ENCODE measurements at regions not wholly inside any gene's neighbourhood (a gene's known extent, or its start where the extent isn't known, plus 50 kb on each side); places are given as distances from the start of the nearest gene placed in this dataset.
"Not testable (repeated sequence)": the region's sequence is repeated elsewhere in the genome, so short reads cannot be mapped to it uniquely, and the experiment has no call there.

- H3K79me2 ChIP-seq (ENCODE audit: control insufficient read depth in 1 of 2, insufficient read depth in 2 of 2, low read length in 2 of 2); H3K14ac ChIP-seq (ENCODE audit: insufficient read length); H3K4me1 ChIP-seq (replicated peaks in 1 of 4; ENCODE audit: control insufficient read depth in 3 of 4, insufficient read depth in 4 of 4, low read length in 3 of 4); H3K23ac ChIP-seq (ENCODE audit: insufficient read length); H3K79me1 ChIP-seq (ENCODE audit: low read depth, low read length); H4K5ac ChIP-seq (ENCODE audit: insufficient read length, low read depth, low read length); H2AFZ ChIP-seq (ENCODE audit: low read length); H4K8ac ChIP-seq (ENCODE audit: extremely low read depth, insufficient read depth, low read length); H3K23me2 ChIP-seq (ENCODE audit: low read depth, low read length); H3K9ac ChIP-seq (replicated peaks in 1 of 4; ENCODE audit: extremely low read depth in 1 of 4, low read depth in 3 of 4, low read length in 3 of 4); H2BK15ac ChIP-seq (ENCODE audit: low read length); FAIRE-seq; H3K4me3 ChIP-seq (ENCODE audit: extremely low read depth in 1 of 4, insufficient read depth in 2 of 4, low read depth in 3 of 4, low read length in 4 of 4); H3K36me3 ChIP-seq (ENCODE audit: control insufficient read depth in 2 of 4, insufficient read depth in 4 of 4, low read length in 3 of 4); H3K18ac ChIP-seq (ENCODE audit: extremely low read depth, low read length); H2BK5ac ChIP-seq (ENCODE audit: low read depth, low read length); H2AK5ac ChIP-seq (ENCODE audit: low read depth, low read length); H3K27ac ChIP-seq (ENCODE audit: low read depth, low read length); H3K4me2 ChIP-seq (ENCODE audit: insufficient read depth in 1 of 2, low read depth in 2 of 2, low read length in 2 of 2); H2BK120ac ChIP-seq (replicated peaks; ENCODE audit: low read depth, low read length); H4K20me1 ChIP-seq (replicated peaks in 1 of 2; ENCODE audit: control insufficient read depth in 1 of 2, insufficient read depth in 2 of 2, low read length in 2 of 2); H2BK12ac ChIP-seq (ENCODE audit: low read depth, low read length); H4K91ac ChIP-seq (replicated peaks; ENCODE audit: insufficient read length, low read length); H3K4ac ChIP-seq (replicated peaks; ENCODE audit: insufficient read length, low read depth, low read length); H3K56ac ChIP-seq (replicated peaks; ENCODE audit: insufficient read length, low read depth, low read length); H3K27me3 ChIP-seq (replicated peaks in 1 of 4; ENCODE audit: control insufficient read depth in 3 of 4, extremely low read depth in 1 of 4, insufficient read depth in 3 of 4, low read length in 3 of 4); DNase-seq (ENCODE audit: low read depth in 1 of 2, low spot score in 2 of 2); H2BK20ac ChIP-seq (ENCODE audit: low read length); POLR2A ChIA-PET (ENCODE audit: partially characterized antibody): not testable (repeated sequence)
- 87% methylated on average over 3 of the region's 3 CpGs; no CpG with 5 or more reads in 1 of the 2 experiments for WGBS, 2 experiments (ENCODE audit: extremely low coverage in 1 of 2, insufficient coverage in 1 of 2, insufficient read length in 1 of 2, insufficient replicate concordance in 2 of 2, low coverage in 1 of 2, low lambda C conversion rate in 2 of 2, missing lambda C conversion rate in 1 of 2)
- peaks cover 6 to 32% of the 10 kb centered on the region in 2 experiments; a peak in 2 of 4 replicates for H3K9me3 ChIP-seq (ENCODE audit: insufficient read depth in 2 of 2, low read depth in 1 of 2, low read length in 1 of 2)
- CTCF ChIA-PET (ENCODE audit: partially characterized antibody), result interaction anchor here (1.2 kb wide), 1 partner anchor 125 kb away, joined by 3 read pairs; no protein-coding TSS in a partner anchor
These were observed 152.3 kb upstream of the CCZ1B start for GRCh38 chr7:6978326-6978725.

GRCh38 chr7:6979456-6979855 lies 153.4 kb upstream of the CCZ1B start:
- POLR2A ChIA-PET (ENCODE audit: partially characterized antibody); H2AK5ac ChIP-seq (ENCODE audit: low read depth, low read length): not testable (repeated sequence)

More at GRCh38 chr7:6979456-6979855, 153.4 kb upstream of the CCZ1B start:
- H3K14ac ChIP-seq (ENCODE audit: insufficient read length); H3K79me1 ChIP-seq (ENCODE audit: low read depth, low read length); H4K8ac ChIP-seq (ENCODE audit: extremely low read depth, insufficient read depth, low read length); H4K5ac ChIP-seq (ENCODE audit: insufficient read length, low read depth, low read length); H3K36me3 ChIP-seq (ENCODE audit: control insufficient read depth in 2 of 4, insufficient read depth in 4 of 4, low read length in 3 of 4); H2BK120ac ChIP-seq (replicated peaks; ENCODE audit: low read depth, low read length); H2AFZ ChIP-seq (ENCODE audit: low read length); H3K23ac ChIP-seq (ENCODE audit: insufficient read length); H4K20me1 ChIP-seq (replicated peaks in 1 of 2; ENCODE audit: control insufficient read depth in 1 of 2, insufficient read depth in 2 of 2, low read length in 2 of 2); H3K27me3 ChIP-seq (replicated peaks in 1 of 4; ENCODE audit: control insufficient read depth in 3 of 4, extremely low read depth in 1 of 4, insufficient read depth in 3 of 4, low read length in 3 of 4); H3K4me1 ChIP-seq (replicated peaks in 1 of 4; ENCODE audit: control insufficient read depth in 3 of 4, insufficient read depth in 4 of 4, low read length in 3 of 4); H3K4ac ChIP-seq (replicated peaks; ENCODE audit: insufficient read length, low read depth, low read length); H3K27ac ChIP-seq (ENCODE audit: low read depth, low read length); H3K18ac ChIP-seq (ENCODE audit: extremely low read depth, low read length); H2BK12ac ChIP-seq (ENCODE audit: low read depth, low read length); H3K4me3 ChIP-seq (ENCODE audit: extremely low read depth in 1 of 4, insufficient read depth in 2 of 4, low read depth in 3 of 4, low read length in 4 of 4); FAIRE-seq; DNase-seq (ENCODE audit: low read depth in 1 of 2, low spot score in 2 of 2); H2BK5ac ChIP-seq (ENCODE audit: low read depth, low read length); H3K9ac ChIP-seq (replicated peaks in 1 of 4; ENCODE audit: extremely low read depth in 1 of 4, low read depth in 3 of 4, low read length in 3 of 4); H3K79me2 ChIP-seq (ENCODE audit: control insufficient read depth in 1 of 2, insufficient read depth in 2 of 2, low read length in 2 of 2); H2BK20ac ChIP-seq (ENCODE audit: low read length); H3K23me2 ChIP-seq (ENCODE audit: low read depth, low read length); CTCF ChIA-PET (ENCODE audit: partially characterized antibody); H2BK15ac ChIP-seq (ENCODE audit: low read length); H3K4me2 ChIP-seq (ENCODE audit: insufficient read depth in 1 of 2, low read depth in 2 of 2, low read length in 2 of 2); H3K56ac ChIP-seq (replicated peaks; ENCODE audit: insufficient read length, low read depth, low read length); H4K91ac ChIP-seq (replicated peaks; ENCODE audit: insufficient read length, low read length): not testable (repeated sequence)
- peaks cover 6 to 32% of the 10 kb centered on the region in 2 experiments; a peak in 2 of 4 replicates for H3K9me3 ChIP-seq (ENCODE audit: insufficient read depth in 2 of 2, low read depth in 1 of 2, low read length in 1 of 2)
- WGBS, 2 experiments (ENCODE audit: extremely low coverage in 1 of 2, insufficient coverage in 1 of 2, insufficient read length in 1 of 2, insufficient replicate concordance in 2 of 2, low coverage in 1 of 2, low lambda C conversion rate in 2 of 2, missing lambda C conversion rate in 1 of 2), result 88% methylated on average over 10 of the region's 10 CpGs; no CpG with 5 or more reads in 1 of the 2 experiments
